Osteocyte (in vitro differentiated cells): ENCODE measurements at regions not wholly inside any gene's neighbourhood (a gene's known extent, or its start where the extent isn't known, plus 50 kb on each side); places are given as distances from the start of the nearest gene placed in this dataset.

Source experiments
- DNase-seq: peaks from one replicate; pipeline ENCODE4 v3.0.0; 2021; ENCODE audit warnings: mixed read lengths; ENCODE audit not compliant: unreplicated experiment; ENCODE audit errors: extremely low spot score
- H3K27ac Mint-ChIP-seq: one replicate; pipeline ENCODE4 v1.8.0; 2021; ENCODE audit warnings: mild to moderate bottlenecking, mixed read lengths; ENCODE audit not compliant: unreplicated experiment
- H3K27me3 Mint-ChIP-seq: one replicate; pipeline ENCODE4 v1.8.0; 2021; ENCODE audit warnings: mixed read lengths; ENCODE audit not compliant: unreplicated experiment
- H3K36me3 Mint-ChIP-seq: one replicate; pipeline ENCODE4 v1.8.0; 2021; ENCODE audit warnings: mixed read lengths; ENCODE audit not compliant: unreplicated experiment
- H3K4me1 Mint-ChIP-seq: one replicate; pipeline ENCODE4 v1.8.0; 2021; ENCODE audit warnings: mixed read lengths; ENCODE audit not compliant: unreplicated experiment
- H3K4me3 Mint-ChIP-seq: one replicate; pipeline ENCODE4 v1.8.0; 2021; ENCODE audit warnings: mild to moderate bottlenecking, moderate library complexity, mixed read lengths; ENCODE audit not compliant: unreplicated experiment
- H3K9me3 Mint-ChIP-seq: one replicate; pipeline ENCODE4 v1.8.0; 2021; ENCODE audit warnings: mixed read lengths; ENCODE audit not compliant: unreplicated experiment
- CTCF ChIP-seq: fragments of 200-600 bp; sonication (generic); IDR thresholded peaks from 2 replicates; pipeline ENCODE4 v1.5.0; 2021; ENCODE audit warnings: antibody characterized with exemption, mild to moderate bottlenecking, moderate library complexity

DNA sequence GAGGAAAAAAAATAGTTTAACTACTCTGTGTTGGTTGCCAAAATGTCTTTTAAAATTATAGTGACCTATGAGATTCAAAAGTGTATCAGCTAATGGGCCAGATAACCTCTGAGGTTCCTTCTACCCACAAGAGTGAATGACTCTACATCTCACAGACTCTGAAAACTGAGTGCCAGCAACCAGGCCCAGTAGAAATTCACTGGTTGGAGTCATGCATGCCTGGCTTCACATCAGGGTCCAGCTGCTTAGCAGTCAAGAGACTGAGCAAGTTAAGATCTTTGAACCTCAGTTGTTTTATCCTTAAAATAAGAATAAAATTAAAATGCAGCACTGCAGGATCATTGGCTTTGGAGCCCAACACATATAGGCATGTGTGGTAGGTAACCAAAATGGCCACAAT lies 342.6 kb upstream of the NFIA start:
- no peaks in the 10 kb centered on the region for H3K36me3 Mint-ChIP-seq
- no peaks in the 10 kb centered on the region for H3K9me3 Mint-ChIP-seq
- no peak for TF ChIP-seq CTCF
- H3K4me1 Mint-ChIP-seq = no peaks in the 10 kb centered on the region
- no peak overlapping the region for H3K27ac Mint-ChIP-seq
- DNase-seq = no peak
- H3K27me3 Mint-ChIP-seq = peaks cover under 1% of the 10 kb centered on the region
- H3K4me3 Mint-ChIP-seq = no peak overlapping the region

GRCh38 chr1:60732977-60733401 lies 349.4 kb upstream of the NFIA start:
- Mint-ChIP-seq H3K4me3 (no peak overlapping the region), H3K9me3 (no peaks in the 10 kb centered on the region), H3K27ac (no peak overlapping the region), H3K4me1 (no peaks in the 10 kb centered on the region), H3K36me3 (no peaks in the 10 kb centered on the region), H3K27me3 (peaks cover 3% of the 10 kb centered on the region)
- TF ChIP-seq CTCF = no peak
- no peak for DNase-seq

- Mint-ChIP-seq H3K27ac (no peak overlapping the region), H3K9me3 (no peaks in the 10 kb centered on the region), H3K4me1 (peaks cover 5% of the 10 kb centered on the region), H3K4me3 (no peak overlapping the region), H3K27me3 (peaks cover 3% of the 10 kb centered on the region), H3K36me3 (no peaks in the 10 kb centered on the region)
- DNase-seq = no peak
- TF ChIP-seq CTCF = no peak
Observed at GRCh38 chr1:60731321-60731720, 351.0 kb upstream of the NFIA start.

DNA sequence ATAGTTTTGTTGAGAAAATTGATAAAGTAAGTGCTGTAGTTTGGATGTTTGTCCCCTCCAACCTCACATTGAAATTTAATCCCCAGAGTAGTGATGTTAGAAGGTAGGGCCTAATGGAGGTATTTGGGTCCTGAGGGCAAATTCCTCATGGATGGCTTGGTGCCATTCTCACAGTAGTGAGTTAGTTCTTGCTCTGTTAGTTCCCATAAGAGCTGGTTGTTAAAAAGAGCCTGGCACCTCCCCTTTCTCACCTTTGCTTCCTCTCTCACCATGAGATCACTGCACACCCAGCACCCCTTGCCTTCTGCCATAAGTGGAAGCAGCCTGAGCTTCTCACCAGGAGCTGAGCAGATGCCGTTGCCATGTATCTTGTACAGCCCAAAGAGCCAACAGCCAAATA lies 354.8 kb upstream of the NFIA start:
- peaks cover 11% of the 10 kb centered on the region for H3K27me3 Mint-ChIP-seq
- H3K4me1 Mint-ChIP-seq = peaks cover 5% of the 10 kb centered on the region
- no peak overlapping the region for H3K4me3 Mint-ChIP-seq
- H3K9me3 Mint-ChIP-seq = peaks cover 6% of the 10 kb centered on the region
- no peaks in the 10 kb centered on the region for H3K36me3 Mint-ChIP-seq
- H3K27ac Mint-ChIP-seq = no peak overlapping the region
- no peak for TF ChIP-seq CTCF
- DNase-seq = no peak

- Mint-ChIP-seq H3K36me3 (no peaks in the 10 kb centered on the region), H3K9me3 (peaks cover 3% of the 10 kb centered on the region), H3K27ac (no peak overlapping the region), H3K27me3 (peaks cover 4% of the 10 kb centered on the region), H3K4me1 (peaks cover 4% of the 10 kb centered on the region), H3K4me3 (no peak overlapping the region)
- no peak for TF ChIP-seq CTCF
- no peak for DNase-seq
Observed at GRCh38 chr1:60716472-60716871, 365.9 kb upstream of the NFIA start.
